Fibroblast of lung (primary cell): ENCODE measurements at regions not wholly inside any gene's neighbourhood (a gene's known extent, or its start where the extent isn't known, plus 50 kb on each side); places are given as distances from the start of the nearest gene placed in this dataset.

Experiments used
- EZH2 ChIP-seq: IDR thresholded peaks from 2 replicates; pipeline ENCODE4 v1.5.1; 2012; ENCODE audit warnings: low read length, control low read depth, mild to moderate bottlenecking; ENCODE audit errors: missing control alignments
- TF ChIP-seq, protein P1 (sequence below), 2 donors: IDR thresholded peaks in 1 of 2; conservative IDR thresholded peaks in 1 of 2; 1 replicate in 1 of 2; 2 replicates in 1 of 2; pipeline ENCODE4 v1.5.1; 2011 to 2012; ENCODE audit warnings: low read length in 2 of 2, control low read depth in 1 of 2, inconsistent platforms in 1 of 2, low read depth in 1 of 2, mild to moderate bottlenecking in 1 of 2

DNA sequence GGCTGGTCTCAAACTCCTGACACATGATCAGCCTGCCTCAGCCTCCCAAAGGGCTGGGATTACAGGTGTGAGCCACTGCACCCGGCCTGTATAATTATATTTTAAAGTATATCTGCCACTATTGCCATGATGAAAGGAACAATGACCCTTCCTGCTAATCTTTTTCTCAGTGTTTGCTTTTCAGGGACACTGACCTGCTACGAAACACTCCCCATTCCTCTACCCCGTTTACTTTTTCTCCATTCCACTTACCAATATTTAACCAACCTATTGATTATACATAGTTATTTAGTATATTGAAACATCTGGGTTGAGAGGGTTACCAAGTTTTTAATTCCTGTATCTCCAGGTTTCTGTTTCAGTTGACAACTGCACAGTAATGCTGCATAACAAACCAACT, 331.9 kb upstream of the NDST3 start:
- no peak for TF ChIP-seq EZH2
- TF ChIP-seq, protein P1, sequence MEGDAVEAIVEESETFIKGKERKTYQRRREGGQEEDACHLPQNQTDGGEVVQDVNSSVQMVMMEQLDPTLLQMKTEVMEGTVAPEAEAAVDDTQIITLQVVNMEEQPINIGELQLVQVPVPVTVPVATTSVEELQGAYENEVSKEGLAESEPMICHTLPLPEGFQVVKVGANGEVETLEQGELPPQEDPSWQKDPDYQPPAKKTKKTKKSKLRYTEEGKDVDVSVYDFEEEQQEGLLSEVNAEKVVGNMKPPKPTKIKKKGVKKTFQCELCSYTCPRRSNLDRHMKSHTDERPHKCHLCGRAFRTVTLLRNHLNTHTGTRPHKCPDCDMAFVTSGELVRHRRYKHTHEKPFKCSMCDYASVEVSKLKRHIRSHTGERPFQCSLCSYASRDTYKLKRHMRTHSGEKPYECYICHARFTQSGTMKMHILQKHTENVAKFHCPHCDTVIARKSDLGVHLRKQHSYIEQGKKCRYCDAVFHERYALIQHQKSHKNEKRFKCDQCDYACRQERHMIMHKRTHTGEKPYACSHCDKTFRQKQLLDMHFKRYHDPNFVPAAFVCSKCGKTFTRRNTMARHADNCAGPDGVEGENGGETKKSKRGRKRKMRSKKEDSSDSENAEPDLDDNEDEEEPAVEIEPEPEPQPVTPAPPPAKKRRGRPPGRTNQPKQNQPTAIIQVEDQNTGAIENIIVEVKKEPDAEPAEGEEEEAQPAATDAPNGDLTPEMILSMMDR (conservative IDR thresholded peaks at IDR 0.05 in 1 of 2, IDR thresholded peaks at IDR 0.05 in 1 of 2; ENCODE audit: low read depth in 1 of 2, low read length in 2 of 2), result no peak
